HepG2 (cell line): ENCODE measurements at regions not wholly inside any gene's neighbourhood (a gene's known extent, or its start where the extent isn't known, plus 50 kb on each side); places are given as distances from the start of the nearest gene placed in this dataset.

Experiments
- ATAC-seq: fragments of 200-7000 bp; cut with Tn5 transposase; 3 replicates; pipeline ENCODE4 v1.9.1; 2020; ENCODE audit warnings: mild to moderate bottlenecking, moderate library complexity
- BruUV-seq: library from RNA; stranded (reverse); fragments of 400-500 nt; replicated peaks from 2 replicates; lab custom pipeline; 2021; lab: Mats Ljungman, UMichigan
- CTCF ChIA-PET: fragments of 300-600 bp; formaldehyde crosslinking; extraction: SDS; loops from one replicate; lab custom pipeline; 2021; ENCODE audit warnings: low total read pairs, inconsistent platforms, low intra/inter-chr PET ratio; lab: Yijun Ruan, JAX
- POLR2A ChIA-PET: fragments of 350-600 bp; sonication (Branson Sonifier 250); formaldehyde crosslinking; loops from one replicate; lab custom pipeline; 2020; ENCODE audit warnings: antibody characterized with exemption, inconsistent platforms; lab: Yijun Ruan, JAX
- DNase-seq: peaks from one replicate; pipeline ENCODE4 v3.0.0-alpha.2; 2015; ENCODE audit warnings: low spot score
- FAIRE-seq: peaks from 3 replicates; lab custom pipeline; 2011; peaks lifted over from hg19 to GRCh38; lab: Jason Lieb, UNC
- H2AFZ ChIP-seq: one replicate; pipeline ENCODE4 v1.6.1; 2011; ENCODE audit warnings: low read length, inconsistent platforms
- H3K27ac ChIP-seq: fragments of 300-600 bp; 3 replicates; pipeline ENCODE4 v1.8.0; 2011; ENCODE audit warnings: mixed run types, mild to moderate bottlenecking, mixed read lengths, low read length, inconsistent platforms; ENCODE audit not compliant: insufficient read depth; ENCODE audit errors: extremely low read length
- H3K27me3 ChIP-seq, 2 experiments: fragments of 200-600 bp in 1 of 2; 2 replicates in 1 of 2; 3 replicates in 1 of 2; pipeline versions ENCODE4 v1.6.0 to v1.8.0; 2011; ENCODE audit warnings: low read length in 2 of 2, mild to moderate bottlenecking in 2 of 2, moderate library complexity in 2 of 2, inconsistent platforms in 1 of 2; ENCODE audit not compliant: insufficient read depth in 2 of 2, control insufficient read depth in 1 of 2
- H3K36me3 ChIP-seq, 2 experiments: fragments of 200-600 bp in 1 of 2; replicated peaks in 1 of 2; 2 replicates in 1 of 2; 3 replicates in 1 of 2; pipeline versions ENCODE4 v1.5.1 to v1.8.0; 2011; ENCODE audit warnings: low read length in 2 of 2, inconsistent platforms in 1 of 2; ENCODE audit not compliant: insufficient read depth in 2 of 2, control insufficient read depth in 1 of 2
- H3K4me1 ChIP-seq: 2 replicates; pipeline ENCODE4 v1.5.1; 2012; ENCODE audit warnings: low read length, inconsistent platforms; ENCODE audit not compliant: insufficient read depth
- H3K4me2 ChIP-seq: 2 replicates; pipeline ENCODE4 v1.6.0; 2011; ENCODE audit warnings: low read depth, low read length, inconsistent platforms
- H3K4me3 ChIP-seq, 3 experiments: fragments of 200-600 bp in 1 of 3; sonication (generic), shearing (Covaris generic) in 1 of 3; replicated peaks in 1 of 3; 2 replicates each; pipeline ENCODE4 v1.5.1; 2011 to 2016; ENCODE audit warnings: low read length in 3 of 3, inconsistent platforms in 2 of 3, low read depth in 2 of 3, mild to moderate bottlenecking in 2 of 3, control low read depth in 1 of 3, mixed read lengths in 1 of 3; ENCODE audit not compliant: insufficient read depth in 1 of 3
- H3K79me2 ChIP-seq: one replicate; pipeline ENCODE4 v1.6.1; 2011; ENCODE audit warnings: low read length, inconsistent platforms; ENCODE audit not compliant: insufficient read depth
- H3K9ac ChIP-seq: 2 replicates; pipeline ENCODE4 v1.6.0; 2011; ENCODE audit warnings: mild to moderate bottlenecking, low read depth, low read length, inconsistent platforms; ENCODE audit not compliant: insufficient read depth
- H3K9me3 ChIP-seq: 2 replicates; pipeline ENCODE4 v1.5.1; 2012; ENCODE audit warnings: mild to moderate bottlenecking, low read length
- H4K20me1 ChIP-seq: 2 replicates; pipeline ENCODE4 v1.6.0; 2011; ENCODE audit warnings: inconsistent platforms, mild to moderate bottlenecking, low read length, moderate library complexity; ENCODE audit not compliant: insufficient read depth
- AKAP8 ChIP-seq: sonication (generic); formaldehyde crosslinking; IDR thresholded peaks from 2 replicates; pipeline ENCODE4 v1.5.1; 2020; ENCODE audit warnings: mild to moderate bottlenecking, missing genetic modification reagents
- ATRX ChIP-seq: sonication (generic); formaldehyde crosslinking; IDR thresholded peaks from 2 replicates; pipeline ENCODE4 v1.4.0; 2020; ENCODE audit warnings: missing genetic modification reagents, borderline replicate concordance
- HMG20A ChIP-seq: IDR thresholded peaks from 2 replicates; pipeline ENCODE4 v1.6.1; 2016; ENCODE audit warnings: borderline replicate concordance
- MAFK ChIP-seq, 2 experiments: IDR thresholded peaks in 1 of 2; conservative IDR thresholded peaks in 1 of 2; 2 replicates each; pipeline ENCODE4 v1.6.1; 2011; ENCODE audit warnings: improper control_type of control experiment in 2 of 2, low read length in 2 of 2
- PAF1 ChIP-seq: IDR thresholded peaks from 2 replicates; pipeline ENCODE4 v1.6.1; 2016; ENCODE audit warnings: missing genetic modification reagents, missing compliant biosample characterization
- PHF20 ChIP-seq: sonication (generic); formaldehyde crosslinking; IDR thresholded peaks from 2 replicates; pipeline ENCODE4 v1.5.0; 2020; ENCODE audit warnings: mild to moderate bottlenecking, missing genetic modification reagents
- PITX1 ChIP-seq: sonication (generic); formaldehyde crosslinking; IDR thresholded peaks from 2 replicates; pipeline ENCODE4 v1.5.1; 2020; ENCODE audit warnings: mild to moderate bottlenecking, missing genetic modification reagents
- REPIN1 ChIP-seq: sonication (generic); formaldehyde crosslinking; IDR thresholded peaks from 2 replicates; pipeline ENCODE4 v1.8.0; 2022; ENCODE audit warnings: missing genetic modification reagents, low read depth, mild to moderate bottlenecking, borderline replicate concordance
- RFX3 ChIP-seq: IDR thresholded peaks from 2 replicates; pipeline ENCODE4 v1.6.1; 2016; ENCODE audit warnings: missing biosample characterization, missing genetic modification reagents
- ZIK1 ChIP-seq: sonication (generic); formaldehyde crosslinking; IDR thresholded peaks from 2 replicates; pipeline ENCODE4 v1.5.0; 2020; ENCODE audit warnings: mild to moderate bottlenecking, low read depth, missing genetic modification reagents, borderline replicate concordance
- ZNF124 ChIP-seq: sonication (generic); formaldehyde crosslinking; IDR thresholded peaks from 2 replicates; pipeline ENCODE4 v1.4.0; 2020; ENCODE audit warnings: missing genetic modification reagents
- ZNF407 ChIP-seq: sonication (generic); formaldehyde crosslinking; IDR thresholded peaks from one replicate; pipeline ENCODE4 v1.5.1; 2020; ENCODE audit warnings: mild to moderate bottlenecking, missing genetic modification reagents; ENCODE audit errors: not compliant biosample characterization
- ZNF691 ChIP-seq: sonication (generic); formaldehyde crosslinking; IDR thresholded peaks from 2 replicates; pipeline ENCODE4 v1.4.0; 2020; ENCODE audit warnings: missing genetic modification reagents, low read depth, mild to moderate bottlenecking, borderline replicate concordance
- ZSCAN30 ChIP-seq: sonication (generic); formaldehyde crosslinking; IDR thresholded peaks from 2 replicates; pipeline ENCODE4 v1.5.0; 2020; ENCODE audit warnings: mild to moderate bottlenecking, missing genetic modification reagents
- ZSCAN5A ChIP-seq: sonication (generic); formaldehyde crosslinking; IDR thresholded peaks from 2 replicates; pipeline ENCODE4 v1.8.0; 2022; ENCODE audit warnings: mild to moderate bottlenecking, missing genetic modification reagents, borderline replicate concordance
- WGBS: methylation state at CpG from one replicate; pipeline ENCODE4 v1.1.6; 2017; ENCODE audit warnings: low lambda C conversion rate; 5-methylcytosine and 5-hydroxymethylcytosine counted together
- in situ Hi-C: cut with HindIII; loops from 2 replicates; pipeline ENCODE4 v1.10.0; 2017; ENCODE audit warnings: low pct_unique_long_range_greater_than_20kb; ENCODE audit not compliant: extremely low pct_ligation_motif_present
- intact Hi-C: fragments of 100-400 bp; cut with micrococcal nuclease; formaldehyde crosslinking; loops from one replicate; pipeline ENCODE4 v1.10.0; 2022; ENCODE audit not compliant: unreplicated experiment

GRCh38 chr18:75945265-75945933, 517.9 kb upstream of the SMIM21 start:
- 0% methylated on average over 1 of the region's 5 CpGs for WGBS
- no peak overlapping the region for H3K4me3 ChIP-seq
- H3K9ac ChIP-seq: no peak overlapping the region
- POLR2A ChIA-PET: no interaction called here
- no peaks in the 10 kb centered on the region for H3K4me1 ChIP-seq
- H4K20me1 ChIP-seq: no peaks in the 10 kb centered on the region
- H3K79me2 ChIP-seq: no peaks in the 10 kb centered on the region
- no peak overlapping the region for H3K27ac ChIP-seq
- H3K9me3 ChIP-seq: no peaks in the 10 kb centered on the region; the same call in 1 of the 2 replicates
- no peaks in the 10 kb centered on the region for H3K27me3 ChIP-seq
- in situ Hi-C loops (no loop called here), intact Hi-C loops (no loop called here)
- FAIRE-seq (no peak), ATAC-seq (no peak), DNase-seq (no peak)
- no peaks in the 10 kb centered on the region for H3K36me3 ChIP-seq
- CTCF ChIA-PET: no interaction called here
- no TSS peak for BruUV-seq
- H3K4me2 ChIP-seq: no peak overlapping the region
- no peak overlapping the region for H2AFZ ChIP-seq
- no peak for TF ChIP-seq ATRX
- no peak for TF ChIP-seq ZNF691 (CRISPR knock-in tag)
- no peak for TF ChIP-seq ZSCAN30 (CRISPR knock-in tag)
- TF ChIP-seq ZIK1 (CRISPR knock-in tag): no peak
- TF ChIP-seq ZNF124 (CRISPR knock-in tag): no peak
- no peak for TF ChIP-seq HMG20A
- TF ChIP-seq MAFK (conservative IDR thresholded peaks at IDR 0.05 in 1 of 2, IDR thresholded peaks at IDR 0.05 in 1 of 2; ENCODE audit: low read length in 2 of 2): no peak
- no peak for TF ChIP-seq ZSCAN5A (CRISPR knock-in tag)
- no peak for TF ChIP-seq PAF1 (CRISPR knock-in tag)
- TF ChIP-seq ZNF407 (CRISPR knock-in tag): no peak
- TF ChIP-seq REPIN1 (CRISPR knock-in tag): no peak
- TF ChIP-seq PITX1 (CRISPR knock-in tag): no peak
- no peak for TF ChIP-seq AKAP8 (CRISPR knock-in tag)
- no peak for TF ChIP-seq RFX3 (CRISPR knock-in tag)
- TF ChIP-seq PHF20: no peak
